ENCODE measurements at regions not wholly inside any gene's neighbourhood (a gene's known extent, or its start where the extent isn't known, plus 50 kb on each side); places are given as distances from the start of the nearest gene placed in this dataset.

DNA sequence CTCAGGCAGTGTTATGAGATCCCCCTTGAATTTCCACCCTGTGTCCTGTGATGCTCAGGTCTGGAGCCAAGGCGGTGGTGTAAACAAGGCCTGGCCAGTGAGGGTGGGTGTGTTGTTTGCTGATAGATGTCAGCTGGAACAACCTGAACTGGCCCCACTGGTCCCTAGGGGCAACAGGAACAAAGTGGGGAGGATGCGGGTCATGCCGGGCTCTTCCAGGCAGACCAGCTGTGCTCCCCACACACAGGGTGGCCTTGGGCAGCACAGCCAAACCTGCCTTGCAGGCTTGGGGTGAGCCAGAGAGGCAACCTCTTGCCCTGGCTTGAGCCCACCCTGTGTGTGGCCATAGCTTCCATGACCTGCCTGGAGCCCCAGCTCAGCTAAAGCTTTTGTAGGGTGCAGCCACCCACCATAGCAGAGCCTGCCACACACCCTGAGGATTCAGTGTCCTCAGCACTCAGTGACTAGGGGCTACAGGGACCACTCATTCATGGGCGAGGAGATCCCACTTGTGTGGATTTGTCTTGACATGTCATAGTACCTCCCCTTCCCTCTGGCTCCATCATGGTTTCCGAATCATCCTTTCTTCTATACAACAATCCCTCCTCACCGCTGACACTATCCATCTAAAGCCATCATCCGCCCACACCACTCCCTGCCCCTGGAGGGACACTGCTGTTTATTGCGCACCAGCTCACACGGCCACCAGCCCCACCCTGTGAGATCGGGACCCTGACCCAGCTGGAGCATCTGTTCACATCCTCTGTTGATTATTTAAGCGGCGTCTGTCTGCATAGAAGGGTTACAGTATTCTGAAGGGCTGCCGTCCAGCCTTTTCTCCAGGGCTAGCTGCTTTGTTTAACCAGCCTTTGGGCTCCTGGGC is 268.8 kb downstream of the CYP26B1 start:
- CTCF ChIA-PET, result no interaction called here
- Histone ChIP-seq H2AFZ (no peak overlapping the region), H3K36me3 (ENCODE audit: low read depth) (no peaks in the 10 kb centered on the region), H3K4me2 (no peak overlapping the region), H3K79me2 (ENCODE audit: low read depth) (no peaks in the 10 kb centered on the region), H3K27me3 (ENCODE audit: insufficient read depth, low read depth) (no peaks in the 10 kb centered on the region), H3K9me2 (ENCODE audit: insufficient read depth) (no peaks in the 10 kb centered on the region), H4K20me1 (ENCODE audit: insufficient read depth) (no peaks in the 10 kb centered on the region), H3K4me3 (no peak overlapping the region), H3K9me3 (ENCODE audit: insufficient read depth, low read depth) (no peaks in the 10 kb centered on the region), H3F3A (ENCODE audit: insufficient read depth, low read depth) (peaks cover 15% of the 10 kb centered on the region; the same call in 1 of the 2 replicates), H3K4me1 (replicated peaks; ENCODE audit: insufficient read depth) (peaks cover 31% of the 10 kb centered on the region), H3K27ac (no peak overlapping the region)
- DNase-seq, result no peak
- no peak for TF ChIP-seq EZH2 (IDR thresholded peaks at IDR 0.05; ENCODE audit: low read depth)
- TF ChIP-seq CTCF (conservative IDR thresholded peaks at IDR 0.05), result no peak
- no TSS peak for BruUV-seq (replicated peaks)
- POLR2A ChIA-PET (ENCODE audit: unreplicated experiment), result no interaction called here
- intact Hi-C loops (cut with micrococcal nuclease; ENCODE audit: unreplicated experiment), result no loop called here

GRCh38 chr2:71877636-71878035 is 270.0 kb downstream of the CYP26B1 start:
- Histone ChIP-seq H4K20me1 (ENCODE audit: insufficient read depth) (no peaks in the 10 kb centered on the region), H3K79me2 (ENCODE audit: low read depth) (no peaks in the 10 kb centered on the region), H3K4me1 (replicated peaks; ENCODE audit: insufficient read depth) (peaks cover 19% of the 10 kb centered on the region), H3K4me3 (no peak overlapping the region), H3K27me3 (ENCODE audit: insufficient read depth, low read depth) (no peaks in the 10 kb centered on the region), H3K9me3 (ENCODE audit: insufficient read depth, low read depth) (no peaks in the 10 kb centered on the region), H3K9me2 (ENCODE audit: insufficient read depth) (no peaks in the 10 kb centered on the region), H3F3A (ENCODE audit: insufficient read depth, low read depth) (peaks cover 8% of the 10 kb centered on the region; the same call in 1 of the 2 replicates), H3K4me2 (no peak overlapping the region), H2AFZ (no peak overlapping the region), H3K36me3 (ENCODE audit: low read depth) (no peaks in the 10 kb centered on the region), H3K27ac (no peak overlapping the region)
- BruUV-seq (replicated peaks), result no TSS peak
- TF ChIP-seq CTCF (conservative IDR thresholded peaks at IDR 0.05) (no peak), EZH2 (IDR thresholded peaks at IDR 0.05; ENCODE audit: low read depth) (no peak)
- CTCF ChIA-PET, result no interaction called here
- DNase-seq, result no peak
- intact Hi-C loops (cut with micrococcal nuclease; ENCODE audit: unreplicated experiment), result no loop called here
- POLR2A ChIA-PET (ENCODE audit: unreplicated experiment), result no interaction called here

DNA sequence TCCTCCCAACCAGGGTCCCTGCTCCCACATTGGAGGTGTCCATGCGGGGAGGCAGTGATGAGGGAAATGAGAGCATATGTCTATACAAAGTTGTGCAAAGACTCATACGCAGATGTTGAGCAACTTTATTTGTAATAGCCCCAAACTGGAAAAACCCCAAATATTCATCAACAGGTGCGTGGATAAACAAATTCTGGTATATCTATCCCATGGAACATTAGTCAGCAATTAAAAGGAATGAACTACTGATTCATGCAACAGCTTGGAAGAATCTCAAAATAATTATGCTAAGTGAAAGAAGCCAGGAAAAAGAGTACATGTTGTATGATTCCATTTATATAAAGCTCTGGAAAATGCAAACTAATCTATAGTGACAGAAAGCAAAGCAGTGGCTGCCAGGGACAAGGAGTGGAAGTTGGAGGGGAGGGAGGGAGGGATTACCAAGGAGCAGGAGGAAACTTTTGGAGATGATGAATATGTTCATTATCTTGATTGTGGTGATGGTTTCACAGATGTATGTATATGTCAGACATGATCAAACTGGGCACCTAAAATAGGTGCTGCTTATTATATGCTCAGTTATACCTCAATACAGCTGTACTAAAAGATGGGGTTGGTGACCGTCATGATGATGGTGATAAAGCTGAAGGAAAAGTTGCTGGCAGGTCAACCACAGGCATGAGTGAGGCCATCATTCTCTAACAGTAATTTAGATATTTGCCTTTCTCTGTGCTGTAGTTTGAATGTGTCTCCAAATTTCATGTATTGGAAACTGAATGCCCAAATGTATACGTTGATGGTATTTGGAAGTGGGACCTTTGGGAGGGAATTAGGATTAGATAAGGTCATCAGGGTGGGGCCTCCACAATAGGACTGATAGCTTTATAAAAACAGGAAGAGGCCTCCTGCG is 270.9 kb downstream of the CYP26B1 start:
- ChIA-PET CTCF (no interaction called here), POLR2A (ENCODE audit: unreplicated experiment) (no interaction called here)
- no peak for TF ChIP-seq CTCF (conservative IDR thresholded peaks at IDR 0.05)
- TF ChIP-seq EZH2 (IDR thresholded peaks at IDR 0.05; ENCODE audit: low read depth), result no peak
- no peak for DNase-seq
- H2AFZ ChIP-seq, result no peak overlapping the region
- no peaks in the 10 kb centered on the region for H3K9me3 ChIP-seq (ENCODE audit: insufficient read depth, low read depth)
- intact Hi-C loops (cut with micrococcal nuclease; ENCODE audit: unreplicated experiment), result no loop called here
- no peak overlapping the region for H3K4me3 ChIP-seq
- no peak overlapping the region for H3K27ac ChIP-seq
- no peak overlapping the region for H3K4me2 ChIP-seq
- H3K27me3 ChIP-seq (ENCODE audit: insufficient read depth, low read depth), result no peaks in the 10 kb centered on the region
- no peaks in the 10 kb centered on the region for H4K20me1 ChIP-seq (ENCODE audit: insufficient read depth)
- H3F3A ChIP-seq (ENCODE audit: insufficient read depth, low read depth), result peaks cover 8% of the 10 kb centered on the region; the same call in 1 of the 2 replicates
- H3K79me2 ChIP-seq (ENCODE audit: low read depth), result no peaks in the 10 kb centered on the region
- H3K4me1 ChIP-seq (replicated peaks; ENCODE audit: insufficient read depth), result peaks cover 16% of the 10 kb centered on the region
- H3K9me2 ChIP-seq (ENCODE audit: insufficient read depth), result no peaks in the 10 kb centered on the region
- no peaks in the 10 kb centered on the region for H3K36me3 ChIP-seq (ENCODE audit: low read depth)
- no TSS peak for BruUV-seq (replicated peaks)

Measured in PC-9 (cell line).